CD14-positive monocyte (primary cell): ENCODE measurements at regions not wholly inside any gene's neighbourhood (a gene's known extent, or its start where the extent isn't known, plus 50 kb on each side); places are given as distances from the start of the nearest gene placed in this dataset.

Experiments used
- DNase-seq, 3 donors: peaks; one replicate each; pipeline ENCODE4 v3.0.0-alpha.2; 2011 to 2022
- H2AFZ ChIP-seq: 2 replicates; pipeline ENCODE4 v1.6.0; 2012; ENCODE audit warnings: mild to moderate bottlenecking, low read depth, low read length, inconsistent platforms; ENCODE audit not compliant: insufficient read depth, poor library complexity, severe bottlenecking
- H3K27ac ChIP-seq, 2 donors: 1 replicate in 1 of 2; 2 replicates in 1 of 2; pipeline ENCODE4 v1.5.1; 2012 to 2013; ENCODE audit warnings: low read length in 2 of 2, control low read depth in 1 of 2, inconsistent platforms in 1 of 2, low read depth in 1 of 2, mild to moderate bottlenecking in 1 of 2
- H3K27me3 ChIP-seq, 2 donors: one replicate each; pipeline versions ENCODE4 v1.6.0 to v1.6.1; 2011 to 2013; ENCODE audit warnings: low read length in 2 of 2; ENCODE audit not compliant: control insufficient read depth in 2 of 2, insufficient read depth in 2 of 2
- H3K36me3 ChIP-seq, 2 donors: replicated peaks in 1 of 2; 1 replicate in 1 of 2; 2 replicates in 1 of 2; pipeline versions ENCODE4 v1.5.1 to v1.6.1; 2012 to 2013; ENCODE audit warnings: low read length in 2 of 2, control low read depth in 1 of 2, inconsistent platforms in 1 of 2, mild to moderate bottlenecking in 1 of 2; ENCODE audit not compliant: insufficient read depth in 2 of 2, control insufficient read depth in 1 of 2
- H3K4me1 ChIP-seq, 2 donors: 1 replicate in 1 of 2; 2 replicates in 1 of 2; pipeline versions ENCODE4 v1.5.1 to v1.6.1; 2012 to 2013; ENCODE audit warnings: low read length in 2 of 2, control low read depth in 1 of 2, inconsistent platforms in 1 of 2, mild to moderate bottlenecking in 1 of 2, moderate library complexity in 1 of 2; ENCODE audit not compliant: insufficient read depth in 2 of 2, control insufficient read depth in 1 of 2
- H3K4me2 ChIP-seq: replicated peaks from 2 replicates; pipeline ENCODE3; 2012; ENCODE audit warnings: low read length, moderate library complexity, mild to moderate bottlenecking; ENCODE audit not compliant: poor library complexity, severe bottlenecking; ENCODE audit errors: extremely low read depth
- H3K4me3 ChIP-seq, 3 experiments: fragments of 200-600 bp in 1 of 3; sonication (generic) in 1 of 3; replicated peaks in 1 of 3; 1 replicate in 2 of 3; 2 replicates in 1 of 3; pipeline ENCODE4 v1.5.1; 2011 to 2013; ENCODE audit warnings: low read length in 3 of 3, mild to moderate bottlenecking in 3 of 3, control low read depth in 2 of 3, low read depth in 2 of 3, inconsistent platforms in 1 of 3, moderate library complexity in 1 of 3
- H3K79me2 ChIP-seq: 2 replicates; pipeline ENCODE4 v1.6.0; 2012; ENCODE audit warnings: mild to moderate bottlenecking, control low read depth, inconsistent platforms, low read length, moderate library complexity; ENCODE audit not compliant: insufficient read depth
- H3K9ac ChIP-seq: 2 replicates; pipeline ENCODE4 v1.6.0; 2017; ENCODE audit warnings: low read length, mild to moderate bottlenecking; ENCODE audit not compliant: insufficient read depth, poor library complexity, severe bottlenecking
- H3K9me3 ChIP-seq, 2 donors: replicated peaks in 1 of 2; 1 replicate in 1 of 2; 2 replicates in 1 of 2; pipeline versions ENCODE4 v1.5.1 to v1.6.1; 2012 to 2013; ENCODE audit warnings: low read length in 2 of 2, control low read depth in 1 of 2; ENCODE audit not compliant: control insufficient read depth in 1 of 2, insufficient read depth in 1 of 2
- H4K20me1 ChIP-seq: 2 replicates; pipeline ENCODE4 v1.6.0; 2012; ENCODE audit warnings: mild to moderate bottlenecking, low read length, control low read depth, moderate library complexity; ENCODE audit not compliant: insufficient read depth
- H3K27ac Mint-ChIP-seq, 7 donors: one replicate each; pipeline ENCODE4 v1.8.0; 2020; ENCODE audit warnings: mild to moderate bottlenecking in 7 of 7, mixed read lengths in 7 of 7, moderate library complexity in 6 of 7, inconsistent platforms in 2 of 7
- H3K27me3 Mint-ChIP-seq, 3 donors: one replicate each; pipeline ENCODE4 v1.8.0; 2021 to 2022; ENCODE audit warnings: low read depth in 3 of 3, mild to moderate bottlenecking in 3 of 3, mixed read lengths in 3 of 3, moderate library complexity in 3 of 3, inconsistent platforms in 1 of 3
- H3K36me3 Mint-ChIP-seq, 2 donors: one replicate each; pipeline ENCODE4 v1.8.0; 2020; ENCODE audit warnings: mixed read lengths in 2 of 2, inconsistent platforms in 1 of 2, mild to moderate bottlenecking in 1 of 2
- H3K4me1 Mint-ChIP-seq: one replicate; pipeline ENCODE4 v1.8.0; 2020; ENCODE audit warnings: mild to moderate bottlenecking, mixed read lengths
- H3K4me3 Mint-ChIP-seq, 2 donors: one replicate each; pipeline ENCODE4 v1.8.0; 2020; ENCODE audit warnings: mild to moderate bottlenecking in 2 of 2, mixed read lengths in 2 of 2, moderate library complexity in 1 of 2
- H3K9me3 Mint-ChIP-seq, 7 donors: one replicate each; pipeline ENCODE4 v1.8.0; 2020 to 2022; ENCODE audit warnings: mixed read lengths in 7 of 7, mild to moderate bottlenecking in 6 of 7, moderate library complexity in 6 of 7, inconsistent platforms in 2 of 7
- CTCF ChIP-seq: fragments of 200-600 bp; IDR thresholded peaks from one replicate; pipeline ENCODE4 v1.8.0; 2022; ENCODE audit warnings: antibody characterized with exemption, mild to moderate bottlenecking
- WGBS: methylation state at CpG from one replicate; pipeline ENCODE4 v1.1.5; 2013; ENCODE audit warnings: missing lambda C conversion rate; ENCODE audit not compliant: insufficient coverage; 5-methylcytosine and 5-hydroxymethylcytosine counted together
- intact Hi-C, 2 donors: fragments of 100-400 bp; cut with micrococcal nuclease; formaldehyde crosslinking; loops; one replicate each; pipeline versions ENCODE4 v1.15.0 to v1.15.1; 2023

DNA sequence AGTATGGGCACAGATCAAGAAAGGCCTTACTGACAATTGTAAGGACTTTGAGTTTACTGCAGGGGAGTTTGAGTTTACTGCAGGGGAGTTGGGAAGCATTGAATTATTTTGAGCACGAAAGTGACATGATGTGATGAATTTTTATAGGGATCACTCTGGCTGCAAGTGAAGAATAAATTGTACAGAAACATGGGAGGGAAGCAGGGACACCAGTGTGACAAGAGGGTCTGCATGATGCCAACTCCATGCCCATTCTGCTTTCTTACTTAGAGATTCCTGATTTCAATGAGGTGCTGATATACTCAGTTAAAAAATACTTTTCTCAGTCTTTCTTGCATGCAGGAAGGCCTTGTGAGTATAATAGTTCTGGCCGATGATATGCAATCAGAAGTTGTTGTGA is 234.4 kb downstream of the CENPF start:
- Histone ChIP-seq H4K20me1 (no peaks in the 10 kb centered on the region), H3K4me2 (no peak overlapping the region), H3K27me3 (no peaks in the 10 kb centered on the region), H3K79me2 (no peaks in the 10 kb centered on the region), H3K4me1 (no peaks in the 10 kb centered on the region), H3K9me3 (no peaks in the 10 kb centered on the region), H2AFZ (no peak overlapping the region), H3K27ac (no peak overlapping the region), H3K4me3 (no peak overlapping the region), H3K36me3 (no peaks in the 10 kb centered on the region), H3K9ac (no peak overlapping the region)
- H3K4me3 Mint-ChIP-seq: no peak overlapping the region
- H3K9me3 Mint-ChIP-seq: peaks cover 0 to 7% (median 0%) of the 10 kb centered on the region in 7 donors
- no peak for DNase-seq
- H3K36me3 Mint-ChIP-seq: no peaks in the 10 kb centered on the region
- WGBS: 88% methylated on average over 1 of the region's 2 CpGs
- no peak overlapping the region for H3K27ac Mint-ChIP-seq
- intact Hi-C loops: no loop called here
- TF ChIP-seq CTCF: no peak
- no peaks in the 10 kb centered on the region for H3K4me1 Mint-ChIP-seq
- H3K27me3 Mint-ChIP-seq: no peaks in the 10 kb centered on the region

GRCh38 chr1:214838351-214838750 is 235.4 kb downstream of the CENPF start:
- H3K9ac ChIP-seq: no peak overlapping the region
- no peaks in the 10 kb centered on the region for H4K20me1 ChIP-seq
- no peaks in the 10 kb centered on the region for H3K4me1 ChIP-seq
- peaks cover 0 to 9% (median 0%) of the 10 kb centered on the region in 7 donors for H3K9me3 Mint-ChIP-seq
- H3K9me3 ChIP-seq: no peaks in the 10 kb centered on the region
- intact Hi-C loops: no loop called here
- no peaks in the 10 kb centered on the region for H3K79me2 ChIP-seq
- no peak for DNase-seq
- H3K27me3 Mint-ChIP-seq: no peaks in the 10 kb centered on the region
- TF ChIP-seq CTCF: no peak
- H3K36me3 Mint-ChIP-seq: no peaks in the 10 kb centered on the region
- H3K27ac Mint-ChIP-seq: no peak overlapping the region
- no peak overlapping the region for H3K4me2 ChIP-seq
- no peaks in the 10 kb centered on the region for H3K27me3 ChIP-seq
- no peak overlapping the region for H3K4me3 ChIP-seq
- WGBS: 75% methylated on average over 3 of the region's 3 CpGs
- H3K4me1 Mint-ChIP-seq: no peaks in the 10 kb centered on the region
- no peak overlapping the region for H2AFZ ChIP-seq
- no peak overlapping the region for H3K27ac ChIP-seq
- H3K36me3 ChIP-seq: no peaks in the 10 kb centered on the region
- H3K4me3 Mint-ChIP-seq: no peak overlapping the region
